HuH-7.5 (cell line): ENCODE measurements at regions not wholly inside any gene's neighbourhood (a gene's known extent, or its start where the extent isn't known, plus 50 kb on each side); places are given as distances from the start of the nearest gene placed in this dataset.
"Not testable (repeated sequence)": the region's sequence is repeated elsewhere in the genome, so short reads cannot be mapped to it uniquely, and the experiment has no call there.

Source experiments
- DNase-seq: peaks from one replicate; pipeline ENCODE4 v3.0.0; 2011; ENCODE audit warnings: low spot score

DNA sequence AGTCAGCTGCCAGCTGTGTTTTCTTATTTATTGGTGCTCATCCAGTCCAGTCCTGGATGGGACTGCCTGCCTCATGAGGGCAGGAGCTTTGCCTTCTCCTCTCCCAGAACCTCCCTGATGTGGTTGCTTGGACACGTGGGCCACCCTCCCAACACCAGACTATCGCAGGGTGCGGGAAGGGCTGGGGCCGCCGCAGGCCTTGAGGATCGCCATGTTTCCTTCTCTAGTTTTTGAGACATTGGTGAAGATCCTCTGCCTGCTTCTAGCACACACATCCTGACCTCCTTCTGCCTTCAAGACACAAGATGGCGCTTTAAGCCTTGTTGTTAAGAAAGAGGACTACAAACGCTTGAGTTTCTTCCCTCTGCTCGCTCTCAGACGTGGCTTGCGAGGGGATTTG lies 2937.0 kb downstream of the RPIA start:
- DNase-seq: not testable (repeated sequence)

DNA sequence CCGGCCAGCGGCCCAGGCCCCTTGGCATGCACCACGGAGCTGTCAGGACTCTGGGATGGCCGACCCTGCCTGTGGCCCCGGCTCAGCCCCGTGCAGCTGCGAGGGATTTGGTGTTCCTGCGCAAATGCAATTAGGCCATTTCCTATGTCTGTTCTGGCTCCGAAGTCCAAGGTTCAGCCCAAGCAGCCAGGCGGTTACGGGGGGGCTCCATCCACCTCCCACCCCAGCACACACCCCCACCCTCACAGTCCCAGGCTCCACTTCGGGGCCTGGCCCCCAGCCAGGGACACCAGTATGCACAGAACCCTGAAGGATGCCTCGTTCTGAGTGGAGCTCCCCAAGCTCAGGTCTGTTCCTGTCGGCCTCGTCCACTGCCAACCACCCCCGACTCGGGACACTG lies 2965.7 kb downstream of the RPIA start:
- not testable (repeated sequence) for DNase-seq

GRCh38 chr2:91658336-91658735 lies 2966.9 kb downstream of the RPIA start:
- DNase-seq: not testable (repeated sequence)

DNA sequence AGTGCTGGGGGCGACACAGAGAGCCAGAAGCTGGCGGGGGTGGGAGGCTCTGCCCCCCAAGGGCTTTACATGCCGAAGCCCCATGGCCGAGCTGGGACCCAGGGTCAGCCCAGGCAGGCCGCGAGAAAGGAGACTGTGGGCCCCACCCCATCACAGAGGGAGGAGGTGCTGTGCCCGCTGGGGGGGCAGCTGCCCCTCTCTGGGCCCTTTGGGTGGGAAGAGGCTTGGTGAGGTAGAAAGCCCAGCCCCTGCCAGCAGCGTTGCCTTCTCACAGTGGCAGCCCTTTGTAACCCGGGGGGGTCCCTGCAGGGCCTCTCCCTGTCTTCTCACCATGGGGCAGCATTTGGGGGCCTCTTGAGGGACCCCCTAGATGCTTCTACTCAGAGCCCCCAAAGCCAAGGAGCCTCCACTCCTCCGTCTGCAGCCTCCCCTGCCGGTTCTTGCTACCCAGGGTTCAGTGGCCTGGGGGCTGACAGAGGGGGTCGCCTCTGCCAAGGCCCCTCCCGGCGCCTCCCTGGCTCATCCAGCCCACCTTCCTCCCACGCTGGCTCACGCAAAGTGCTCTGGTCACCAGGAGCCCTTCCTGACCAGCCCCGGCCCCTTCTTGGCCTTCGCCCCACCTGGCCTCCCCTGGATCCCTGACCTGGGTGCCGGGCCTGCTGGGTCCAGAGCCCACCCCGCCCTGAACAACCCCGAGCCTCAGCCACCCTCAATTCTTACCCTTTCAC lies 2967.9 kb downstream of the RPIA start:
- not testable (repeated sequence) for DNase-seq

DNA sequence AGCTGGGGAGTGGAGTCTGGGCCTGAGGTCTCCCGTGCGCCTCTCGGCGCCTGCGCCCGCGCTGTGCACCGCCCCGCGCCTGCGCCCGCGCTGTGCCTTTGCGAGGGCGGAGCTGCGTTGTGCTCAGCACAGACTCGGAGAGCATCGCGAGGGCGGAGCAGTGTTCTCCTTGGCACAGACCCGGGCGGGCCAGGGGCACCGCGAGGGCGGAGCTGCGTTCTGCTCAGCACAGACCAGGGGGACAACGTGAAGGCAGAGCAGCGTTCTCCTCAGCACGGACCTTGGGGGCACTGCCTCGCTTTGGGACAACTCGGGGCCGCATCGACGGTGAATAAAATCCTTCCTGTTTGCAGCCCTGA lies 2968.4 kb downstream of the RPIA start:
- not testable (repeated sequence) for DNase-seq

GRCh38 chr2:91667341-91667740 lies 2975.9 kb downstream of the RPIA start:
- not testable (repeated sequence) for DNase-seq

DNA sequence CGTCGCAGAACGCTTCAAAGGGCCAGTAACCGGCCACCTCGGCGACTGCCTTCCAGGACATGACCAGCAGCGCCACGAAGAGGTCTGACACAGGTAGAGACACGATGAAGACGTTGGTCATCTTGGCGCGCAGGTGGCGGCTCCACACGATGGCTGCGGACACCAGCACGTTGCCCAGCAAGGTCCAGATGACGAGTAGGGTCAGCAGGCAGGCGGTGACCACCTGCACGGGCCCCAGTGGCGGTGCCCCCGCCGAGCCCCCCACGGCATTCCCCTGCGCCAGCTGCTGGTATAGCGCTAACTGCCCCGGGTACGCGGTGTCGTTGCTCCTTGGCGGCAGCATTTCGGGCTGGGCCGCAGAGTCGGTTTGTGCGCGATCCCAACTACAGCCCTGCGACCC lies 2994.1 kb downstream of the RPIA start:
- DNase-seq: not testable (repeated sequence)

GRCh38 chr2:91686046-91686445 lies 2994.6 kb downstream of the RPIA start:
- DNase-seq: not testable (repeated sequence)
